ENCODE measurements at regions not wholly inside any gene's neighbourhood (a gene's known extent, or its start where the extent isn't known, plus 50 kb on each side); places are given as distances from the start of the nearest gene placed in this dataset.

DNA sequence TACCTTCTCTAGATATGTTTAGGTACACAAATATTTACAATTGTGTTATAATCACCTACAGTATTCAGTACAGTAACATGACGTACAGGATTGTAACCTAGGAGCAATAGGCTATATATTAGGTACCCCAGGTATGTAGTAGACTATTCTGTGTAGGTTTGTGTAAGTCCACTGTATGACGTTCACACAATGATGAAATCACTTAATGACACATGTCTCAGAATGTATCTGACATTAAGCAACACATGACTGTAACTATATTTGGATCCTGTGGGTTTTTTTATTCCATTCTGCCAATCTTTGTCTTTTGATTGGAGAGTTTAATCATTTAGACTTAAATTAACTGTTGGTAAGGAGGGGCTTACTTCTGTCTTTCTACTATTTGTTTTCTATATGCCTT is 52.1 kb downstream of the STYXL2 start:
- no peaks in the 10 kb centered on the region for H3K36me3 ChIP-seq (ENCODE audit: insufficient read depth, low read length)
- no peak overlapping the region for H3K4me3 ChIP-seq (ENCODE audit: low read length)
- peaks cover 0 to 15% (median 0%) of the 10 kb centered on the region in 3 donors for H3K36me3 Mint-ChIP-seq
- H3K27ac Mint-ChIP-seq = no peak overlapping the region
- H3K9me3 ChIP-seq (ENCODE audit: low read length) = no peaks in the 10 kb centered on the region
- no peaks in the 10 kb centered on the region for H3K27me3 ChIP-seq (ENCODE audit: insufficient read depth, low read length, poor library complexity, severe bottlenecking)
- POLR2A ChIA-PET = no interaction called here
- no peaks in the 10 kb centered on the region for H3K4me1 Mint-ChIP-seq
- no peaks in the 10 kb centered on the region for H3K4me1 ChIP-seq (ENCODE audit: insufficient read depth, low read length)
- CTCF ChIA-PET = no interaction called here
- DNase-seq = no peak
- no peak overlapping the region for H3K4me3 Mint-ChIP-seq
- no peak overlapping the region for H3K27ac ChIP-seq (ENCODE audit: low read depth, low read length)
- peaks cover 13 to 52% of the 10 kb centered on the region in 2 donors for H3K27me3 Mint-ChIP-seq
- H3K9me3 Mint-ChIP-seq = peaks cover 8 to 16% (median 11%) of the 10 kb centered on the region in 5 donors

DNA sequence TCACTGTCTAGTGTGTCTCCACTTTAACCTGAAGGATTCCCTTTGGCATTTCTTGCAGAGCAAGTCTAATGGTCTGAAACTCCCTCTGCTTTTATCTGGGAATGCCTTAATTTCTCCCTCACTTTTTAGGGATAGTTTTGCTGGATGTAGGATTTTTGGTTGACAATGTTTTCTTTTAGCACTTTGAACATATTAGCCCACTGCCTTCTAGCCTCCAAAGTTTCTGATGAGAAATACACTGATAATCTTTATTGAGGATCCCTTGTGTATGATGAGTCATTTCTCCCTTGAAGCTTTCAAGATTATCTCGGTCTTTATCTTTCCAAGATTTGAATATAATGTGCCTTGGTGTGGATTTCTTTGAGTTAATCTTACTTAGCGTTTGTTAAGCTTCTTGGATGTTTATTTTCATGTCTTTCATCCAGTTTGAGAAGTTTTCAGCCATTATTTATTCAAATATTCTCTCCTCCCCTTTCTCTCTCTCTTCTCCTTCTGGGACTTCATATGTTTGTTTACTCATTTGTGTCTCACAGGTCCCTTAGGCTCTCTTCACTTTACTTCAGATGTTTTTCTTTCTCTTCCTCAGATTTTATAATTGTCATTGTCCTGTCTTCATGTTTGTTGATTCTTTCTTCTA is 53.1 kb downstream of the STYXL2 start:
- CTCF ChIA-PET = no interaction called here
- peaks cover 0 to 15% (median 0%) of the 10 kb centered on the region in 3 donors for H3K36me3 Mint-ChIP-seq
- POLR2A ChIA-PET = no interaction called here

DNA sequence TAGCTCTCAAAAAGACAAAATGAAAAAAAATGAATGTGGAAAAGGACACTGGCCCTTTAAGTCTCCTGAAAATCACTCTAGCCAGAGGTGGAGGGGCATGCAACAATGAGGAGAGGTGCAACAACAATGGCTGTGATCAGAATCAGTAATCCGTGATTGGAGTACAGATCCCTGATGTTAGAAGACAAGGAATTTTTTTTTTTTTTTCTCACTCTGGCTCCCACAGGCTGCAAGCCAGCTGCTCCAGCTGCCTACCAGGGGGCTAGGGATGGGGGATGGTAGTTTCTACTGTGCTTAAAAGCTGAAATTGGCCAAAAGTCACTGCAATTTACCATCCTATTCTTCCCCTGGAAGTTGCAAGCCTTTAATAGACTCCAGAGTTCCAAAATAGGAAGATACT is 54.5 kb downstream of the STYXL2 start:
- Mint-ChIP-seq H3K4me1 (peaks cover 0 to 4% (median 0%) of the 10 kb centered on the region in 3 donors), H3K4me3 (no peak overlapping the region), H3K9me3 (peaks cover 8 to 15% (median 11%) of the 10 kb centered on the region in 5 donors), H3K36me3 (peaks cover 0 to 12% (median 0%) of the 10 kb centered on the region in 3 donors), H3K27ac (no peak overlapping the region), H3K27me3 (peaks cover 13 to 65% of the 10 kb centered on the region in 2 donors)
- no peak overlapping the region for H3K4me3 ChIP-seq (ENCODE audit: low read length)
- ChIA-PET CTCF (interaction anchor here (1.0 kb wide), 1 partner anchor 238 kb away, joined by 3 read pairs; no protein-coding TSS in a partner anchor), POLR2A (interaction anchor here (0.6 kb wide), 1 partner anchor 98 kb away, joined by 4 read pairs; no protein-coding TSS in a partner anchor)
- no peaks in the 10 kb centered on the region for H3K27me3 ChIP-seq (ENCODE audit: insufficient read depth, low read length, poor library complexity, severe bottlenecking)
- H3K27ac ChIP-seq (ENCODE audit: low read depth, low read length) = no peak overlapping the region
- DNase-seq = no peak
- H3K9me3 ChIP-seq (ENCODE audit: low read length) = no peaks in the 10 kb centered on the region
- no peaks in the 10 kb centered on the region for H3K36me3 ChIP-seq (ENCODE audit: insufficient read depth, low read length)
- H3K4me1 ChIP-seq (ENCODE audit: insufficient read depth, low read length) = no peaks in the 10 kb centered on the region

More for the DNA sequence above, 53.1 kb downstream of the STYXL2 start:
- no peak overlapping the region for H3K27ac ChIP-seq (ENCODE audit: low read depth, low read length)
- no peaks in the 10 kb centered on the region for H3K36me3 ChIP-seq (ENCODE audit: insufficient read depth, low read length)
- no peak overlapping the region for H3K4me3 ChIP-seq (ENCODE audit: low read length)
- Mint-ChIP-seq H3K27ac (no peak overlapping the region), H3K4me1 (no peaks in the 10 kb centered on the region), H3K4me3 (no peak overlapping the region), H3K27me3 (peaks cover 13 to 61% of the 10 kb centered on the region in 2 donors), H3K9me3 (peaks cover 8 to 16% (median 11%) of the 10 kb centered on the region in 5 donors)
- no peaks in the 10 kb centered on the region for H3K27me3 ChIP-seq (ENCODE audit: insufficient read depth, low read length, poor library complexity, severe bottlenecking)
- no peak for DNase-seq
- H3K9me3 ChIP-seq (ENCODE audit: low read length) = no peaks in the 10 kb centered on the region
- no peaks in the 10 kb centered on the region for H3K4me1 ChIP-seq (ENCODE audit: insufficient read depth, low read length)

DNA sequence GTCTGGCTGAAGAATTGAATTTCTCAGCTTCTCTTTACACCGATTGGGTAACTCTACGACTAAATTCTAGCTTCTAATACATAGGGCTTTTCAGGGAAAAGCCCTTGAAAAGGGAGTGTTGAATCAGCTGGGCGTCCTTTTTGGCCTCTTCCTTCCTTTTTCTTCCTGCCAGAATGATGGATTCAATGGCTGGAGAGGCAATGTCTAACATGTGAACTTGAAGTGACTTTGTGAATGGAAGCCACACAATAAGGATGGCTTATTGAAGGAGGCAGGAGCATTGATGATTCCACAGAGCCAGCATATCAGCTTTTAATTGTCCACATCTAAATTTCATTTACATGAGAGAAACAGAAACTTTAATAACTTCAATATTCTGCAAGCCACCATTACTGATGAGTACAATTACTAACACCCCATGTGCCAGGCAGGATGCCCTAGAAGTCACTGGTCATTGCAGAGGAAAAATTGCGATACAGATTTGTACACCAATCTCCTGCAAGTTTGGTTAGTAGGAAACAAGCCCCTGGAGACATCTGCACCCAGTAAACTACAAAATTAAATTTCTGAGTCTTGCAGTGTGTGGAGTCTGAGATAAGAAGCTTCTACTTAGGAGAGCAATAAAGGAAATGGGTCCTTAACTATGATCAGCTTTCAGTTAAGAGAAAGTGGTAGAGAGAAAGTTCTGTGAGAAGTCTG is 56.1 kb downstream of the STYXL2 start:
- no peaks in the 10 kb centered on the region for H3K27me3 ChIP-seq (ENCODE audit: insufficient read depth, low read length, poor library complexity, severe bottlenecking)
- H3K36me3 ChIP-seq (ENCODE audit: insufficient read depth, low read length) = no peaks in the 10 kb centered on the region
- peaks cover 0 to 4% (median 0%) of the 10 kb centered on the region in 3 donors for H3K4me1 Mint-ChIP-seq
- no peaks in the 10 kb centered on the region for H3K9me3 ChIP-seq (ENCODE audit: low read length)
- DNase-seq = no peak
- ChIA-PET CTCF (interaction anchor here (0.8 kb wide), 1 partner anchor 83 kb away, joined by 3 read pairs; no protein-coding TSS in a partner anchor), POLR2A (no interaction called here)
- peaks cover 0 to 8% (median 0%) of the 10 kb centered on the region in 3 donors for H3K36me3 Mint-ChIP-seq
- no peak overlapping the region for H3K4me3 ChIP-seq (ENCODE audit: low read length)
- peaks cover 8 to 14% (median 10%) of the 10 kb centered on the region in 5 donors for H3K9me3 Mint-ChIP-seq
- H3K27ac Mint-ChIP-seq = no peak overlapping the region
- H3K27me3 Mint-ChIP-seq = peaks cover 12 to 59% of the 10 kb centered on the region in 2 donors
- no peaks in the 10 kb centered on the region for H3K4me1 ChIP-seq (ENCODE audit: insufficient read depth, low read length)
- H3K27ac ChIP-seq (ENCODE audit: low read depth, low read length) = no peak overlapping the region
- H3K4me3 Mint-ChIP-seq = no peak overlapping the region

DNA sequence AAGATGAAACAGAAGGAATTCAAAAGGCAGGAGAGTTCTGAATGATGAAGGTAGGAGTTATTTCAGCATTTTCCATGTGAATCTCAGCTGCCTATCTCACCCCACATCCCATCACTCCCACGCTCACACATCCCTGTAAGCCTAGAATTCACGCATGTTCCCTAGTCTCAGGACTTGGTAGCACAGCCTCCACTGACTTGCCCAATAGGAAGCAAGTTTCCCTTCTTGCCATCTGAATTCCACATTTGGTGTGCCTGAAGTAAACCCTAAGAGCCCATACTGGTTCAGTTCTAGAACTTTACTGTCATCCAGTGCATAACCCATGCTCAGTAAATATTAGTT is 56.6 kb downstream of the STYXL2 start:
- H3K9me3 ChIP-seq (ENCODE audit: low read length) = no peaks in the 10 kb centered on the region
- Mint-ChIP-seq H3K4me3 (no peak overlapping the region), H3K27me3 (peaks cover 12 to 54% of the 10 kb centered on the region in 2 donors), H3K27ac (no peak overlapping the region), H3K9me3 (peaks cover 8 to 14% (median 10%) of the 10 kb centered on the region in 5 donors), H3K4me1 (peaks cover 0 to 4% (median 0%) of the 10 kb centered on the region in 3 donors), H3K36me3 (peaks cover 0 to 8% (median 0%) of the 10 kb centered on the region in 3 donors)
- ChIA-PET POLR2A (no interaction called here), CTCF (interaction anchor here (0.8 kb wide), 1 partner anchor 84 kb away, joined by 3 read pairs; no protein-coding TSS in a partner anchor)
- no peak overlapping the region for H3K27ac ChIP-seq (ENCODE audit: low read depth, low read length)
- H3K4me3 ChIP-seq (ENCODE audit: low read length) = no peak overlapping the region
- H3K27me3 ChIP-seq (ENCODE audit: insufficient read depth, low read length, poor library complexity, severe bottlenecking) = no peaks in the 10 kb centered on the region
- no peaks in the 10 kb centered on the region for H3K4me1 ChIP-seq (ENCODE audit: insufficient read depth, low read length)
- DNase-seq = no peak
- H3K36me3 ChIP-seq (ENCODE audit: insufficient read depth, low read length) = no peaks in the 10 kb centered on the region

DNA sequence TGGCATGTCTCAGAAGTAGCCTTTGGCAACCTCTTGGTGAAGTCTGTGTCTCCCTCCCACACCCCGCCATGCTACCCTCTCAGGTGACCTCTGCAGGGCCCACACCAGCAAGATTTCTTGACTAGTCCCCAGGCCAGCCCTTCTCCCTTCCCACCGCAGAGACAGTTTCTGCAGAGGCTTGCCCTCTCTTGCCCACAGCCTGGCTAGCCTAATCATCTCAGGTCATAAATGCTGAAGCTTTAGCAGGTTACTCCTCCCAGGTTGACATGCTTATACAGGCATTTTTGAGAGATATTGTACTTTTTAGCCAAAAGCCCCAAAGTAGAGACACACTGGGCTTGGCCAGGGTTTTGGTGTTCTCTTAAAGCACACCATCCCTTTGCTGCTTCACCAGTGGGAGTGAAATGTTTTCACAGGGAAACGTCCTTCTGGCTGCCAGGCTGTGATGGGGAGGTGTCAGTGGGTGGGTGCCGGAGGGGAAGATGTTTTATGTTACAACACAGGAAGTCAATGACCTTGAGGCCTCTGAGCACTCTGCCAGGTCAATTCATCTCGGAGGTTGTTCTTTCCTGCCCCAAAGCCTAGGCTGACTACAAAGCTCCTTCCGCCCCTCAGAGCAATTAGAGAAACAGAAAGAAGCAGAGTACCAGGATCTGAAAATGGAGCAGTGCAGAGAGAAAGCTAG is 58.5 kb downstream of the STYXL2 start:
- ChIA-PET POLR2A (no interaction called here), CTCF (no interaction called here)
- Mint-ChIP-seq H3K36me3 (peaks cover 0 to 3% (median 0%) of the 10 kb centered on the region in 3 donors), H3K27me3 (peaks cover 8 to 41% of the 10 kb centered on the region in 2 donors), H3K4me1 (peaks cover 0 to 4% (median 0%) of the 10 kb centered on the region in 3 donors), H3K9me3 (peaks cover 1 to 7% (median 4%) of the 10 kb centered on the region in 5 donors), H3K27ac (no peak overlapping the region), H3K4me3 (no peak overlapping the region)
- H3K9me3 ChIP-seq (ENCODE audit: low read length) = no peaks in the 10 kb centered on the region
- no peaks in the 10 kb centered on the region for H3K36me3 ChIP-seq (ENCODE audit: insufficient read depth, low read length)
- no peaks in the 10 kb centered on the region for H3K4me1 ChIP-seq (ENCODE audit: insufficient read depth, low read length)
- H3K27me3 ChIP-seq (ENCODE audit: insufficient read depth, low read length, poor library complexity, severe bottlenecking) = no peaks in the 10 kb centered on the region
- H3K27ac ChIP-seq (ENCODE audit: low read depth, low read length) = no peak overlapping the region
- H3K4me3 ChIP-seq (ENCODE audit: low read length) = no peak overlapping the region
- no peak for DNase-seq

DNA sequence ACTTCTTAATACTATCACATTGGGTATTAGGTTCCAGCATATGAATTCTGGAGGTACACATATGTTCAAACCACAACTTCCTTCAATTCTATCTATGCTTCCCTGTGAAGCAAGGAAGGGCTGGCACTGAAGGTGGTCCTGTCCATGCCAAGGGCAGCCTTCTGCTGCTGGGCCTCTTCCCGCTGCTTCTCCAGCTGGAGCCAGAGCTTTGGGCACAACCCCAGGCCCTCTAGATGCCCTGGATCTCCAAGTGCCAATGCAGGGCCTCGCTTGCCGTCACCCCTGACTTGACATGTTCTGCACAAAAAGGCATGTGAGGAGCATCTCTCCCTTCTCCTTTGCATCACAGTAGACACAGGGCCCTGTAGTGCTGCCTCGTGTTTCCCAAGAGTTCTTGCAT is 62.6 kb downstream of the STYXL2 start:
- H3K9me3 ChIP-seq (ENCODE audit: low read length) = no peaks in the 10 kb centered on the region
- H3K4me3 ChIP-seq (ENCODE audit: low read length) = no peak overlapping the region
- POLR2A ChIA-PET = no interaction called here
- Mint-ChIP-seq H3K27me3 (peaks cover 0 to 27% of the 10 kb centered on the region in 2 donors), H3K9me3 (no peaks in the 10 kb centered on the region), H3K36me3 (no peaks in the 10 kb centered on the region), H3K27ac (no peak overlapping the region), H3K4me1 (peaks cover 0 to 4% (median 0%) of the 10 kb centered on the region in 3 donors), H3K4me3 (peak overlapping the region in 1 of 7 donors; percentile 72)
- H3K4me1 ChIP-seq (ENCODE audit: insufficient read depth, low read length) = no peaks in the 10 kb centered on the region
- H3K36me3 ChIP-seq (ENCODE audit: insufficient read depth, low read length) = no peaks in the 10 kb centered on the region
- no peak for DNase-seq
- H3K27ac ChIP-seq (ENCODE audit: low read depth, low read length) = no peak overlapping the region
- no peaks in the 10 kb centered on the region for H3K27me3 ChIP-seq (ENCODE audit: insufficient read depth, low read length, poor library complexity, severe bottlenecking)
- CTCF ChIA-PET = no interaction called here

DNA sequence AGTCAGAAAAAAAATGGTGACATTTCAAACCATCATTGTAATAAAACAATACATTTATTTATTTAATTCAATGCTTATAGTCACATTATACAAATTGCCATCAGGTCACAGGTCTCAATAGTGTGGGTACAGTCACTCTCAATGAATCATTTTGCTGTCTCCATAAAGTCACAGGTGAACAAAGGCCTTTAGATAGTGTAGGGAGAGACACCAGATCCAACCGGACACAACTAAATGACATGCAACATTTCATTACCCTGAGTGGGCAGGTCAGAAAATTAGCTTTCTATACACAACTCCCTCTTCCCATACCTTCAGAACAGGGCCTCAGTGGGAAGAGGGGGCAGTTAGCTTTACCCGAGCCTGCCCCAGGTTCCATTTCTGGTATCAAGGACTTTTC is 63.2 kb downstream of the STYXL2 start:
- Histone ChIP-seq H3K4me1 (ENCODE audit: insufficient read depth, low read length) (no peaks in the 10 kb centered on the region), H3K27ac (ENCODE audit: low read depth, low read length) (no peak overlapping the region), H3K27me3 (ENCODE audit: insufficient read depth, low read length, poor library complexity, severe bottlenecking) (no peaks in the 10 kb centered on the region), H3K4me3 (ENCODE audit: low read length) (no peak overlapping the region), H3K36me3 (ENCODE audit: insufficient read depth, low read length) (no peaks in the 10 kb centered on the region), H3K9me3 (ENCODE audit: low read length) (no peaks in the 10 kb centered on the region)
- POLR2A ChIA-PET = no interaction called here
- H3K4me3 Mint-ChIP-seq = no peak overlapping the region
- peaks cover 0 to 3% (median 0%) of the 10 kb centered on the region in 3 donors for H3K36me3 Mint-ChIP-seq
- H3K27ac Mint-ChIP-seq = no peak overlapping the region
- CTCF ChIA-PET = no interaction called here
- H3K4me1 Mint-ChIP-seq = peaks cover 0 to 4% (median 0%) of the 10 kb centered on the region in 3 donors
- H3K27me3 Mint-ChIP-seq = peaks cover 1 to 25% of the 10 kb centered on the region in 2 donors
- DNase-seq = no peak
- no peaks in the 10 kb centered on the region for H3K9me3 Mint-ChIP-seq

Measured in CD8-positive, alpha-beta memory T cell (primary cell).